Inflammatory macrophage (primary cell): ENCODE measurements at regions not wholly inside any gene's neighbourhood (a gene's known extent, or its start where the extent isn't known, plus 50 kb on each side); places are given as distances from the start of the nearest gene placed in this dataset.

Experiments used
- DNase-seq, 2 donors: peaks; one replicate each; pipeline ENCODE4 v3.0.0-alpha.2; 2020 to 2022

GRCh38 chr20:22922987-22923386 is 112.1 kb upstream of the SSTR4 start:
- DNase-seq = no peak

DNA sequence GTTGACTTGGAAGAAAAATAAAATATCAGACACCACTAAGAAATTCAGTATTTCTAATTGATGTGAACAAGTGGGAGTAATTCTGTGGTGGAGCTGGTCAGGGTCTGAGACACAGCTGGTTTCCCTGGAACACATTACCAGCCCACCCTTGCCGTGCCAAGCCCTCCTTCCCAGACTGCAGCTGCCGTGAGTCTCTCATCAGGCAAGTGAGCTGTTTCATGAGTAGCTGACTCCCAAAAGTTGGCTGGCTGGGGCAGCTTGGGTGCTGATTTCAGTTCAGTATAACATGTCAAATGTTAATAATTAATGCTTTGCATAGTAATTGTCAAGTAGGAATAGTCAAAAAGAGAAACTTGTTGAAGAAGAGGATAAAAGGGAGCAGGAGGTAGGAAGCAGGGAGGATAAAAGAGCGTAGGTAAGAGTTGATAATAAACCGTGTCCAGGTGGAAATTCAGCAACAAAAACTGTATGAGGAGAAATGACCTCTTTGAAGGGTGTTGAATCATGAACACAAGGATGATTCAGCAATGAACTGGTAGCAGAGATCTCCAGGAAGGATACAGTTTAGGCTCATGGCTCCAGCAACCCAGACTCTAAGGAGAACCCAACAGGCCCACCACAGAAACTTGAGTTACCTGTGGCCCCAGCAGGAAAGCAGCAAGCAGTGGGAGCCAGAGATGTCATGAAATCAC is 110.9 kb upstream of the SSTR4 start:
- no peak for DNase-seq

- DNase-seq = peak; percentile 10 to 26
Measured at GRCh38 chr20:22924949-22925612, 110.0 kb upstream of the SSTR4 start.

DNA sequence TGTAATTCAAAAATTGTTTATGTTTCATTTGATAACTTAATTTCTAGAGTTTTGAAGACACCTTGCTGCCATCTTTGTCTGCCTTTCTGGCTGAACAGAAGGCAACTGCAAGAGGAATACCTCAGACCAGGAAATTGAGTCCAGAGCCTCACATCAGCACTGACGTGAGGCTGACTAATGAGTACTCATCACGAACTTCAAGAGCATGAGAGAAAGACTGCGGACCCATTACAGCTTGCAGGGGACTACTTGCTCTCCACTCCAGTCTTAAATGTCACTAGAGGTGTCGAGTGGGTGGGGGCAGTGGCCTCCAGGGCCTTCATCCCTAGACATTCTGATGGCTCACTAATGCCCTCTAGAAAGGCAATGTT is 109.5 kb upstream of the SSTR4 start:
- DNase-seq = no peak

GRCh38 chr20:22927537-22927936 is 107.6 kb upstream of the SSTR4 start:
- no peak for DNase-seq

- DNase-seq = no peak
Measured at GRCh38 chr20:22928679-22929078, 106.4 kb upstream of the SSTR4 start.

DNA sequence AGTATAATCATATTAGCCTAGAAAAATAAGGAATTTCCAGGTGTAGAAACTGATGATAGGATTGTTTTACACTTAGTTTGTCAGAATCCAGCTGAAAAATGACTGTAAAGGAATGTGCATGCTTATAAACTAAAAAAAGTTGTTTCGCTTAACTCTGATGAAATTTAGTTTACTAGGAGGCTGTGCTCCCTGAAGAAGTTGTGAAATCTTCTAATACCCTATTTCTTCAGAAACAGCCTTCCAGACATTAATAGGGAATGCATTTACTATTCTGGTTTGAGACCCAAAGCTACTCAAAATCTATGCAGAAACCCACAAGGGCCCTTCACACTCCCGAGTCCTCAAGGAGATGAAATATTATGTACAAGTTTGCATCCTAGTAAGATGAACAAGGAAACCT is 105.5 kb upstream of the SSTR4 start:
- DNase-seq = no peak

DNA sequence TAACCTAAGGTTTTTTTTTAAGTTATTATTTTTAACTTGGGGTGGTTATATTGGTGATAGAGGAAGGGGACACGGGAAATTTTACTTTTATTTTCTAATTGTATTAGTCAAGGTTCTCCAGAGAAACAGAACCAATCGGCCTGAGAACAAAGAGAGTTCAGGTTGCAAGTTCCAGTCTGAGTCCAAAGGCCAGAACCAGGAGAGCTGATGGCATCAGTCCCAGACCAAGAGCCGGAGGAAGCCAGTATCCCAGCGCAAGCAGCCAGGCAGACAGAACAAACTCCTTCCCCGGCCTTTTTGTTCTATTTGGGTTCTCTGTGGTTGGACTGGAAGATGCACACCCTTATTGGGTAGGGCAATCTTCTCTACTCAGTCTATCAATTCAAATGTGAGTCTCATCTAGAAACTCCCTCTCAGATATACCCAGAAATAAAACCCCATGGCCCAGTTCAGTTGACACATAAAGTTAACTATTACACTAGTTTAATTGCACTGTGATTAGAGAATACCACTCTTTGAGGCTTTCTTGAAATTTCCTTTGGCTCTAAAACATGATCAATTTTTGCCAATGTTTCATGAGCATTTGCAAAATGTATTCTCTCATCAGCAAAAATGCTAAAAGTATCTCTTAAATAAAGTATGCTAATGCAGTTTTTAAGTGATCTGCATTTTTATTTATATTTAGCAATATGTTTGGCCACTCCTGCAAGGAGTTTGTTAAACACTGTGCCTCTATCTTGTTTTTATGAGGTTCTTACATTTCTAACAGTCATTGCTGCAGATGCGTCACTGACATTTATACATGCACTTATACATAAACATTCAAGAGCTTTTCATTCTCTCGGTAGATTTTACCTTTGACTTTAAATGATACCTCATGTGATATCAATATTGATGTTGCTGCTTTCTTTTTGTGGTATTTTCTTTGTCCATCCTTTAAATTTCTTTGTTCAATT is 103.2 kb upstream of the SSTR4 start:
- DNase-seq = no peak

- DNase-seq = no peak
Measured at GRCh38 chr20:22939181-22939580, 95.9 kb upstream of the SSTR4 start.

- no peak for DNase-seq
Measured at GRCh38 chr20:22940350-22940749, 94.8 kb upstream of the SSTR4 start.

DNA sequence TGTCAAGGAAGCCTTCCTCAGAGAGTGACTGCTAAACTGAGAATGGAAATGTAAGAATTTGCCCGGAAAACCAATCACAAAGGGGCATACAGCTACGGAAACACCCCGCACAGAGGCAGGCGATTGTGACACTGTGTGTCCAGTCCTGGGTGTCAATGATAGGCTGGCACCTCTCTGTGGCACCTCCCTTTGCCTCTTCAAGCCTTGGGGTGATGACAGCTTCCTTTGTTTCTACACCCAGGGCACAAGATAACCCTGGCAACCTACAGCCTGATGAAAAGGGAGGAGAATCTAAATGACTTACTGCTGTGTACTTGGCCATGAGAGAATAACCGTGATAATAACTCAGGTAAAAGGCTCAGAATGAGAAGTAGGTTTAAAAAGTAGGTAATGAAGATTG is 93.6 kb upstream of the SSTR4 start:
- no peak for DNase-seq

- no peak for DNase-seq
Measured at GRCh38 chr20:22942742-22943141, 92.4 kb upstream of the SSTR4 start.

- no peak for DNase-seq
Measured at GRCh38 chr20:22944062-22944461, 91.0 kb upstream of the SSTR4 start.

GRCh38 chr20:22944936-22945335 is 90.2 kb upstream of the SSTR4 start:
- DNase-seq = no peak

DNA sequence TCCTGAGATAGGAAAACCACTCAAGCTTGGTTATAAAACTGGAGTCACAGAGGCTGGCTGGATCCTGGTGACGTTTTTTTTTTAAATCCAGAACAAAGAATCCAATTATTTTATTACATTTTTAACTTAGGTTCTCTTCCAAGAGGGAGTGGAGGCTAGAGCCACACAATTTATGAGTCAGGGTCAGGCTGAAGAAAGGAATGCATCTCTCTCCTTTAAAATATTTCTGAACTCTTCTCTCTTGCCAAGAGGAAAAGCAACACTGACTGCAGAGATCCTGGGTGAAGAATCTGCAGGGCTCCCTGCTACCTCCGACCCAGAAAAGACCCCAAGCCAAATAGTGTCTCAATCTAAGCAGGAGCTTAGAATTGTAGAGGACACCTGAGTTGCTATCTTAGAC is 88.5 kb upstream of the SSTR4 start:
- DNase-seq = no peak

DNA sequence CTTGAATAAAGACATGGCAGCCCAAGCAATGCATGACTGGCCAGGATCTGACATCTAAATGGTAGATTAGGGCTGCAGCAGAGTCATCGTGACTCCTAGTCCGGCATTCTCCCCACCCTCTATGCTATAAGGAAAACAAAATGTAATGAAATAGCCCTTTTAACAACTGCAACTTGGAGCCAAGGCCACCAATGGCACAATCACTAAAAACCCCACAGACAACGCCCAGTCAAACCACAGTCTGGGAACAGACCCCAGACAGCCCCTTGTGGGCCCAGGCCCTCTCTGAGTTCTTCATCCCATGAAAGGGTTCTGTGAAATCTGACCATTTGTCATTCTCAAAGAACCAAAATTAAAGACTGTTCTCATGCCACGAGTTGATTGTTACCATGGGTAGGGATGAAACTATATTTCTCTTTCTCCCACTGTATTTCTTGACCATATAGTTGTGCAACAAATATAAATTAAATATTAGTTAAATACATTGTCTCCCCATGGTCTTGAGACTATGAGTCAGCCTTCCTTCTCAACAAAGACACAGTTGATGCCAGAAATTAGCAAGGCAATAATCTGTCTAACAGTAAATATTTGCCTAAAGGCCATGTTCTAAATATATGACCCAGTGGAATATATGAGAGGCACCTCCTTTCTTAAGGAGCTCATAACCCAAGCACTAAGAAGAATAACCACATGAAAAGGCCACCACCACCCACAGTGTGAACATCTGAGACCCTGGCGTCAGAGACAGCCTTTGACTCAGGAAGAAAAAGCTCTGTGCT is 85.6 kb upstream of the SSTR4 start:
- no peak for DNase-seq

GRCh38 chr20:22951966-22952365 is 83.1 kb upstream of the SSTR4 start:
- no peak for DNase-seq

GRCh38 chr20:22954661-22955060 is 80.5 kb upstream of the SSTR4 start:
- DNase-seq = no peak

GRCh38 chr20:22958390-22958789 is 76.7 kb upstream of the SSTR4 start:
- no peak for DNase-seq

DNA sequence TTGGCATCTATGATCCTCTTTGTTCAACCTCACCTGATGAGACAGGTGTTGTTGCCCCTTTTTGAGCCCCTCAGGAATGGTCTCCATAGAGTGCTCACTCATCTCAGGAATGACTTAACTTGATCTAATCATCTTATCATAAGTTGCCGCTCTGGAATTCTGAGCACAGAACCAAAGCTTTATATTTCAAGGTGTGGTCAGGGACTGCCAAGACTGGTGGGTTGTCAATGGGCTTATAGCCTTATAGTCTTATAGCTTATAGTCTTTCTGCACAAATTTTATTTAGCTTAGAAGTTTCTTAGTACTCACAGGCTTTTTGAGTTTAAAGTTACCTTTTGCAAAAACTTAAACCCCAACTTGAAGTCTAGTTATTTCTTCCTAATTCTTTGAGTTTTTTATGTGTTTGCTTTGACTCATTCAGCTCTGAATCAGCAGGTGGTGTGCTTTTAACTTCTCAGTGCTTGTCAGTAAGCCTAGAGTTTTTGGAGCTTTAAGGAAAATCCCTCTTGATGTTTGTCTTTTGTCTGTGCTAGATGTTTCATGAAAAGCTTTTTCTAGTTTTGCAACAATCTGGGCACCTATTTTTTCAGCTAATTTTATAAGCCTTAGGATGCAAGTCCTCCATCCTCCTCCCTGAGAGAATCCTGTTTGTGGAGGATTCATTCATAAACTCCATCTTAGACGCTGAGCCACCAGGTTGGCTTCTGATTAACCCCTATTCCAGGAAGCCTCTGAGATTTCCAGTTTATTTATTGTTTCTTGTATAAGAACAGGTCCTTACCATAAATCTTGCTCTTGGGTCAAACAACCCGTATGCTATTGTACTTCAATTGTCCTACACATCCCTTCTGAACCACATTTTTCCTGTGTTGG is 72.3 kb upstream of the SSTR4 start:
- no peak for DNase-seq

GRCh38 chr20:22963581-22963980 is 71.5 kb upstream of the SSTR4 start:
- no peak for DNase-seq
